Neural cell (in vitro differentiated cells): ENCODE measurements at regions not wholly inside any gene's neighbourhood (a gene's known extent, or its start where the extent isn't known, plus 50 kb on each side); places are given as distances from the start of the nearest gene placed in this dataset.

Source experiments
- H2AFZ ChIP-seq: fragments of 200-600, 300-800 bp; sonication (generic), shearing (Covaris generic); 2 replicates; pipeline ENCODE4 v1.6.0; 2014; ENCODE audit warnings: low read depth, mild to moderate bottlenecking, antibody characterized with exemption, low read length, moderate library complexity
- H3F3A ChIP-seq: fragments of 200-600 bp; shearing (Covaris generic); 2 replicates; pipeline ENCODE4 v1.6.1; 2016; ENCODE audit warnings: mild to moderate bottlenecking, moderate library complexity, mixed read lengths, antibody characterized with exemption, low read length; ENCODE audit not compliant: insufficient read depth, poor library complexity, severe bottlenecking
- H3K27ac ChIP-seq: fragments of 200-600, 300-800 bp; sonication (generic), shearing (Covaris generic); 2 replicates; pipeline ENCODE4 v1.5.1; 2014; ENCODE audit warnings: mild to moderate bottlenecking, low read length, moderate library complexity
- H3K27me3 ChIP-seq: fragments of 300-800, 200-600 bp; sonication (generic), shearing (Covaris generic); 2 replicates; pipeline ENCODE4 v1.6.0; 2014; ENCODE audit warnings: mild to moderate bottlenecking, low read depth, low read length, moderate library complexity; ENCODE audit not compliant: insufficient read depth
- H3K36me3 ChIP-seq: fragments of 300-800, 200-600 bp; sonication (generic), shearing (Covaris generic); 2 replicates; pipeline ENCODE4 v1.5.1; 2014; ENCODE audit warnings: mild to moderate bottlenecking, antibody characterized with exemption, low read length, moderate library complexity; ENCODE audit not compliant: insufficient read depth
- H3K4me2 ChIP-seq: fragments of 300-800, 200-600 bp; sonication (generic), shearing (Covaris generic); 2 replicates; pipeline ENCODE4 v1.6.0; 2014; ENCODE audit warnings: mild to moderate bottlenecking, low read length
- H3K4me3 ChIP-seq: fragments of 300-800, 200-600 bp; sonication (generic), shearing (Covaris generic); 2 replicates; pipeline ENCODE4 v1.5.1; 2014; ENCODE audit warnings: mild to moderate bottlenecking, low read length, moderate library complexity
- H3K79me2 ChIP-seq: fragments of 200-600 bp; shearing (Covaris generic); replicated peaks from 2 replicates; pipeline ENCODE4 v1.6.0; 2014; ENCODE audit warnings: mild to moderate bottlenecking, low read length, moderate library complexity; ENCODE audit not compliant: insufficient read depth
- H3K9ac ChIP-seq: fragments of 300-800, 200-600 bp; sonication (generic), shearing (Covaris generic); 2 replicates; pipeline ENCODE4 v1.6.1; 2016; ENCODE audit warnings: mild to moderate bottlenecking, low read length, mixed read lengths
- H3K9me2 ChIP-seq: fragments of 200-600 bp; shearing (Covaris generic); 2 replicates; pipeline ENCODE4 v1.6.1; 2016; ENCODE audit warnings: mild to moderate bottlenecking, low read length, mixed read lengths; ENCODE audit not compliant: insufficient read depth
- H3K9me3 ChIP-seq: fragments of 200-600, 300-800 bp; sonication (generic), shearing (Covaris generic); 2 replicates; pipeline ENCODE4 v1.6.1; 2016; ENCODE audit warnings: mild to moderate bottlenecking, mixed run types, low read length, moderate library complexity, mixed read lengths
- H4K20me1 ChIP-seq: fragments of 200-600 bp; shearing (Covaris generic); 2 replicates; pipeline ENCODE4 v1.6.1; 2016; ENCODE audit warnings: mild to moderate bottlenecking, mixed run types; ENCODE audit not compliant: insufficient read depth
- EP300 ChIP-seq: fragments of 450-650 bp; conservative IDR thresholded peaks from 2 replicates; pipeline ENCODE4 v1.6.1; 2014; ENCODE audit warnings: antibody characterized with exemption, mild to moderate bottlenecking, moderate library complexity; ENCODE audit not compliant: poor library complexity, severe bottlenecking
- EZH2 ChIP-seq: fragments of 200-600, 300-800 bp; shearing (Covaris generic), sonication (generic); IDR thresholded peaks from 2 replicates; pipeline ENCODE4 v1.6.1; 2014; ENCODE audit warnings: antibody characterized with exemption, low read length, borderline replicate concordance, mild to moderate bottlenecking; ENCODE audit not compliant: insufficient read depth, poor library complexity, severe bottlenecking
- MXI1 ChIP-seq: fragments of 450-650 bp; conservative IDR thresholded peaks from 2 replicates; pipeline ENCODE4 v1.6.1; 2014; ENCODE audit warnings: antibody characterized with exemption, mild to moderate bottlenecking; ENCODE audit not compliant: poor library complexity, severe bottlenecking
- SMC3 ChIP-seq: fragments of 450-650 bp; conservative IDR thresholded peaks from 2 replicates; pipeline ENCODE4 v1.6.1; 2014; ENCODE audit warnings: antibody characterized with exemption, mild to moderate bottlenecking, moderate library complexity; ENCODE audit not compliant: poor library complexity
- TF ChIP-seq, protein P1 (sequence below): IDR thresholded peaks from 2 replicates; pipeline ENCODE4 v1.6.1; 2012; ENCODE audit warnings: borderline replicate concordance
- TF ChIP-seq, protein P2 (sequence below): fragments of 450-650 bp; IDR thresholded peaks from 2 replicates; pipeline ENCODE4 v1.5.1; 2014; ENCODE audit warnings: antibody characterized with exemption, mild to moderate bottlenecking, moderate library complexity; ENCODE audit not compliant: poor library complexity, severe bottlenecking

DNA sequence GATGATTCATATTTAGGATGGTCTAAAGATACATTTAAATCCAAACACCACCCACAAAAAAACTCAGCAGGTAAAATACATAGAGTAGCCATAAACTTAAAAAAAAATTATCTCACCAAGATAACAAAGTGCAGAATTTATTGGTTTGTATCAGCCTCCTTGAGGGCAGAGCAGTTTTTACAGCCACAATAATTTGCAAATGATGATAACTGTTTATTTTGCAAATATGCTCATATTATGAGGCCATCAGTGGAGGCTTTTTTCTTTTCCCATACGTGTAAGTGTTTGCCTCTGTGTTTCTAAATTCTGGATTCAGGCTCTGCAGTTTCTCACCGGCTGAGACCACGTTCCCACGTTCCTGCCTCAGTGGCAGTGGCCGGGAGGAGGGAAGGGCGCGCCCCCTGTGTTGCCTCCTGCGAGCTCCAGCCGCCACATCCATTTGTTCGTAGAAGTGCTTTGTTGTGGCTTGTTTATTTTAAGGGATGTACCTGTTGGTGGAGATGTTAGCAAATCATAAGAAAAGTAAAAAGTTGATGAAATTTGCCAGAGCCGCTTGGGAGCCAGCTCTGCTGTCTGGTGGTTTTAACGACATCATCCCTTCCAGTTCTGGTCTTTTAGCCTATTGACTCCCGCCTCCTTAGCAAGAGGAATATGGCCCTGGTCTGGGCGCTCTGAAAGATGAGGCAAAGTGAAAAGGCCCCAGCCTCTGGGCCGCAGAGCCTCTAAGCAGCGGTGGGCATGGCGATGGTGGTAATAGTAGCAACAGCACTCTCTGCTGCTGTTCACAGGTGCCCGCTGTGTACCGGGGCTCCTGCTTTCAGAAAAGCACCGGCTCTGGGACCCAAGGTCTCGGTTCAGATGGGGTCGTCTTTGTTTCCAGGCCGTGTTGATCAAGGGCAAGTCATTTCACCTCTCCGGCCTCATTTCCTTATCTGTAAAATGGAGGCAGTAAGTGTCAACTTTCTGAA, 66.7 kb upstream of the PPARA start:
- no peaks in the 10 kb centered on the region for H3F3A ChIP-seq
- H3K79me2 ChIP-seq, result no peaks in the 10 kb centered on the region
- no peaks in the 10 kb centered on the region for H3K36me3 ChIP-seq
- no peaks in the 10 kb centered on the region for H3K9me3 ChIP-seq
- H3K4me3 ChIP-seq, result no peak overlapping the region
- no peaks in the 10 kb centered on the region for H4K20me1 ChIP-seq
- H3K9me2 ChIP-seq, result no peaks in the 10 kb centered on the region
- H3K27ac ChIP-seq, result no peak overlapping the region
- no peak for TF ChIP-seq EZH2
- H3K9ac ChIP-seq, result no peak overlapping the region
- no peak overlapping the region for H3K4me2 ChIP-seq
- no peak overlapping the region for H2AFZ ChIP-seq
- H3K27me3 ChIP-seq, result peaks cover 26% of the 10 kb centered on the region

DNA sequence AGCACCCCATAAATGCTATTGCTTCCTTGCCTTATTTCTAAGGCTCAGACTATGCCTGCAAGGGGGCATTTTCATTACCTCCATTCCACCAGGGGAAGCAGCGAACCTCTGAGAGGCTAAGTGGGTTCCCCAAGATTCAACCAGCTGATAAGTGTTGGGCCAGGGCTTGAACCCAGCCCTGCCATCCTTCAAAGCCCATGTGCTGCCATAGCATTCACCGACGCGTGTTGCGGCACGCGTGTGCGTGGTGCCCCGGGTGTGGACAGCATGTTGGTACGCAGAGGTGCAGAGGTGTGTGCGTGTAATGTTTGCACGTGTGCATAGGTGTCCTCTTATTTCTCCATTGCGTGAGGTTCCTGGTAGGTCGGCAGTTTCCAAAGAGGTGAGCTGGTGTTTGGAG, 66.0 kb upstream of the PPARA start:
- Histone ChIP-seq H3K4me3 (no peak overlapping the region), H3K27ac (no peak overlapping the region), H3K4me2 (no peak overlapping the region), H4K20me1 (no peaks in the 10 kb centered on the region), H3K79me2 (no peaks in the 10 kb centered on the region), H3K9me3 (no peaks in the 10 kb centered on the region), H3K9me2 (no peaks in the 10 kb centered on the region), H3K27me3 (peaks cover 19% of the 10 kb centered on the region), H3K36me3 (no peaks in the 10 kb centered on the region), H3K9ac (no peak overlapping the region), H2AFZ (no peak overlapping the region), H3F3A (no peaks in the 10 kb centered on the region)
- TF ChIP-seq, protein P1, sequence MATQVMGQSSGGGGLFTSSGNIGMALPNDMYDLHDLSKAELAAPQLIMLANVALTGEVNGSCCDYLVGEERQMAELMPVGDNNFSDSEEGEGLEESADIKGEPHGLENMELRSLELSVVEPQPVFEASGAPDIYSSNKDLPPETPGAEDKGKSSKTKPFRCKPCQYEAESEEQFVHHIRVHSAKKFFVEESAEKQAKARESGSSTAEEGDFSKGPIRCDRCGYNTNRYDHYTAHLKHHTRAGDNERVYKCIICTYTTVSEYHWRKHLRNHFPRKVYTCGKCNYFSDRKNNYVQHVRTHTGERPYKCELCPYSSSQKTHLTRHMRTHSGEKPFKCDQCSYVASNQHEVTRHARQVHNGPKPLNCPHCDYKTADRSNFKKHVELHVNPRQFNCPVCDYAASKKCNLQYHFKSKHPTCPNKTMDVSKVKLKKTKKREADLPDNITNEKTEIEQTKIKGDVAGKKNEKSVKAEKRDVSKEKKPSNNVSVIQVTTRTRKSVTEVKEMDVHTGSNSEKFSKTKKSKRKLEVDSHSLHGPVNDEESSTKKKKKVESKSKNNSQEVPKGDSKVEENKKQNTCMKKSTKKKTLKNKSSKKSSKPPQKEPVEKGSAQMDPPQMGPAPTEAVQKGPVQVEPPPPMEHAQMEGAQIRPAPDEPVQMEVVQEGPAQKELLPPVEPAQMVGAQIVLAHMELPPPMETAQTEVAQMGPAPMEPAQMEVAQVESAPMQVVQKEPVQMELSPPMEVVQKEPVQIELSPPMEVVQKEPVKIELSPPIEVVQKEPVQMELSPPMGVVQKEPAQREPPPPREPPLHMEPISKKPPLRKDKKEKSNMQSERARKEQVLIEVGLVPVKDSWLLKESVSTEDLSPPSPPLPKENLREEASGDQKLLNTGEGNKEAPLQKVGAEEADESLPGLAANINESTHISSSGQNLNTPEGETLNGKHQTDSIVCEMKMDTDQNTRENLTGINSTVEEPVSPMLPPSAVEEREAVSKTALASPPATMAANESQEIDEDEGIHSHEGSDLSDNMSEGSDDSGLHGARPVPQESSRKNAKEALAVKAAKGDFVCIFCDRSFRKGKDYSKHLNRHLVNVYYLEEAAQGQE, result no peak
- TF ChIP-seq MXI1 (no peak), EP300 (no peak), EZH2 (no peak), SMC3 (no peak)
- TF ChIP-seq, protein P2, sequence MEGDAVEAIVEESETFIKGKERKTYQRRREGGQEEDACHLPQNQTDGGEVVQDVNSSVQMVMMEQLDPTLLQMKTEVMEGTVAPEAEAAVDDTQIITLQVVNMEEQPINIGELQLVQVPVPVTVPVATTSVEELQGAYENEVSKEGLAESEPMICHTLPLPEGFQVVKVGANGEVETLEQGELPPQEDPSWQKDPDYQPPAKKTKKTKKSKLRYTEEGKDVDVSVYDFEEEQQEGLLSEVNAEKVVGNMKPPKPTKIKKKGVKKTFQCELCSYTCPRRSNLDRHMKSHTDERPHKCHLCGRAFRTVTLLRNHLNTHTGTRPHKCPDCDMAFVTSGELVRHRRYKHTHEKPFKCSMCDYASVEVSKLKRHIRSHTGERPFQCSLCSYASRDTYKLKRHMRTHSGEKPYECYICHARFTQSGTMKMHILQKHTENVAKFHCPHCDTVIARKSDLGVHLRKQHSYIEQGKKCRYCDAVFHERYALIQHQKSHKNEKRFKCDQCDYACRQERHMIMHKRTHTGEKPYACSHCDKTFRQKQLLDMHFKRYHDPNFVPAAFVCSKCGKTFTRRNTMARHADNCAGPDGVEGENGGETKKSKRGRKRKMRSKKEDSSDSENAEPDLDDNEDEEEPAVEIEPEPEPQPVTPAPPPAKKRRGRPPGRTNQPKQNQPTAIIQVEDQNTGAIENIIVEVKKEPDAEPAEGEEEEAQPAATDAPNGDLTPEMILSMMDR, result no peak
